ENCODE measurements at regions not wholly inside any gene's neighbourhood (a gene's known extent, or its start where the extent isn't known, plus 50 kb on each side); places are given as distances from the start of the nearest gene placed in this dataset.

DNA sequence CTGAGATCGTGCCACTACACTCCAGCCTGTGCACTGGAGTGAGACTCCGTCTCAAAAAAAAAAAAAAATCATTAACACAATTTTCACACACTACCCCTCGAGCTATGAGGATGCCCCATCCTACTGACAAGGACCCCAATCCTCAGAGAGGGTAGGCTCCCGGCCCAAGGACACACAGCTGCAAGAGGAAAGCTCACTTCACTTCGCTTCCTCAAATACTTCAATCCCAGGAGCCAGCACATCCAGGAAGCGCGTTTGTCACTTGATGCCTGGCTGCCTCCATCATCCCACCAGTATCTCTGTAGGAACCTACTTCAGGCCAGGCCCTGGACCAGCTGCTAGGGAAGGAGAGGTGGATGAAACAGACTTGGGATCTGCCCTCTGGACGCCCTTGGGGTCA is 144.0 kb downstream of the CRYBB2 start:
- TF ChIP-seq, protein P1, sequence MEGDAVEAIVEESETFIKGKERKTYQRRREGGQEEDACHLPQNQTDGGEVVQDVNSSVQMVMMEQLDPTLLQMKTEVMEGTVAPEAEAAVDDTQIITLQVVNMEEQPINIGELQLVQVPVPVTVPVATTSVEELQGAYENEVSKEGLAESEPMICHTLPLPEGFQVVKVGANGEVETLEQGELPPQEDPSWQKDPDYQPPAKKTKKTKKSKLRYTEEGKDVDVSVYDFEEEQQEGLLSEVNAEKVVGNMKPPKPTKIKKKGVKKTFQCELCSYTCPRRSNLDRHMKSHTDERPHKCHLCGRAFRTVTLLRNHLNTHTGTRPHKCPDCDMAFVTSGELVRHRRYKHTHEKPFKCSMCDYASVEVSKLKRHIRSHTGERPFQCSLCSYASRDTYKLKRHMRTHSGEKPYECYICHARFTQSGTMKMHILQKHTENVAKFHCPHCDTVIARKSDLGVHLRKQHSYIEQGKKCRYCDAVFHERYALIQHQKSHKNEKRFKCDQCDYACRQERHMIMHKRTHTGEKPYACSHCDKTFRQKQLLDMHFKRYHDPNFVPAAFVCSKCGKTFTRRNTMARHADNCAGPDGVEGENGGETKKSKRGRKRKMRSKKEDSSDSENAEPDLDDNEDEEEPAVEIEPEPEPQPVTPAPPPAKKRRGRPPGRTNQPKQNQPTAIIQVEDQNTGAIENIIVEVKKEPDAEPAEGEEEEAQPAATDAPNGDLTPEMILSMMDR (IDR thresholded peaks at IDR 0.05), result no peak
- TF ChIP-seq POLR2A (IDR thresholded peaks at IDR 0.05), result no peak
